Effector memory CD4-positive, alpha-beta T cell (primary cell): ENCODE measurements at regions not wholly inside any gene's neighbourhood (a gene's known extent, or its start where the extent isn't known, plus 50 kb on each side); places are given as distances from the start of the nearest gene placed in this dataset.

ENCODE experiments used
- DNase-seq, 3 donors: peaks; one replicate each; pipeline ENCODE4 v3.0.0-alpha.2; 2020
- H3K27ac ChIP-seq: 2 replicates; pipeline ENCODE4 v1.7.0; 2013; ENCODE audit warnings: mild to moderate bottlenecking, low read length, moderate library complexity; ENCODE audit not compliant: insufficient read depth, poor library complexity, severe bottlenecking
- H3K27me3 ChIP-seq: replicated peaks from 2 replicates; pipeline ENCODE4 v1.7.0; 2013; ENCODE audit warnings: mild to moderate bottlenecking, low read length; ENCODE audit not compliant: insufficient read depth, control insufficient read depth, poor library complexity, severe bottlenecking
- H3K36me3 ChIP-seq: 2 replicates; pipeline ENCODE4 v1.7.0; 2013; ENCODE audit warnings: mild to moderate bottlenecking, low read length, moderate library complexity; ENCODE audit not compliant: control insufficient read depth, insufficient read depth
- H3K4me1 ChIP-seq: 2 replicates; pipeline ENCODE4 v1.7.0; 2013; ENCODE audit warnings: low read length, mild to moderate bottlenecking; ENCODE audit not compliant: control insufficient read depth, insufficient read depth, poor library complexity, severe bottlenecking
- H3K4me3 ChIP-seq: 2 replicates; pipeline ENCODE4 v1.7.0; 2013; ENCODE audit warnings: low read length, low read depth, mild to moderate bottlenecking; ENCODE audit not compliant: insufficient read depth, poor library complexity, severe bottlenecking
- H3K9me3 ChIP-seq: 2 replicates; pipeline ENCODE4 v1.7.0; 2013; ENCODE audit warnings: mild to moderate bottlenecking, low read length, moderate library complexity; ENCODE audit not compliant: control insufficient read depth

- Histone ChIP-seq H3K36me3 (no peaks in the 10 kb centered on the region), H3K4me1 (no peaks in the 10 kb centered on the region), H3K27me3 (no peaks in the 10 kb centered on the region), H3K27ac (no peak overlapping the region), H3K9me3 (no peaks in the 10 kb centered on the region), H3K4me3 (no peak overlapping the region)
- DNase-seq, result no peak
Observed at GRCh38 chr6:14339711-14340584, 222.4 kb downstream of the CD83 start.

- DNase-seq, result no peak
Observed at GRCh38 chr6:14344486-14344885, 226.9 kb downstream of the CD83 start.

GRCh38 chr6:14348389-14348788 is 230.8 kb downstream of the CD83 start:
- Histone ChIP-seq H3K4me3 (no peak overlapping the region), H3K36me3 (no peaks in the 10 kb centered on the region), H3K27me3 (no peaks in the 10 kb centered on the region), H3K4me1 (no peaks in the 10 kb centered on the region), H3K9me3 (no peaks in the 10 kb centered on the region), H3K27ac (no peak overlapping the region)
- no peak for DNase-seq

More at GRCh38 chr6:14344486-14344885, 226.9 kb downstream of the CD83 start:
- Histone ChIP-seq H3K27me3 (no peaks in the 10 kb centered on the region), H3K4me3 (no peak overlapping the region), H3K36me3 (no peaks in the 10 kb centered on the region), H3K27ac (no peak overlapping the region), H3K9me3 (no peaks in the 10 kb centered on the region), H3K4me1 (no peaks in the 10 kb centered on the region)

- Histone ChIP-seq H3K27me3 (no peaks in the 10 kb centered on the region), H3K9me3 (no peaks in the 10 kb centered on the region), H3K36me3 (no peaks in the 10 kb centered on the region), H3K4me3 (no peak overlapping the region), H3K27ac (no peak overlapping the region), H3K4me1 (no peaks in the 10 kb centered on the region)
- DNase-seq, result no peak
Observed at GRCh38 chr6:14349507-14349906, 231.9 kb downstream of the CD83 start.

- Histone ChIP-seq H3K9me3 (no peaks in the 10 kb centered on the region), H3K4me3 (no peak overlapping the region), H3K27me3 (no peaks in the 10 kb centered on the region), H3K36me3 (no peaks in the 10 kb centered on the region), H3K4me1 (no peaks in the 10 kb centered on the region), H3K27ac (no peak overlapping the region)
- no peak for DNase-seq
Observed at GRCh38 chr6:14350210-14350609, 232.6 kb downstream of the CD83 start.

GRCh38 chr6:14353281-14353680 is 235.7 kb downstream of the CD83 start:
- Histone ChIP-seq H3K27me3 (no peaks in the 10 kb centered on the region), H3K4me3 (no peak overlapping the region), H3K27ac (no peak overlapping the region), H3K36me3 (no peaks in the 10 kb centered on the region), H3K4me1 (no peaks in the 10 kb centered on the region), H3K9me3 (no peaks in the 10 kb centered on the region)
- no peak for DNase-seq

GRCh38 chr6:14353798-14354197 is 236.2 kb downstream of the CD83 start:
- no peaks in the 10 kb centered on the region for H3K36me3 ChIP-seq
- no peak overlapping the region for H3K27ac ChIP-seq
- DNase-seq, result no peak
- H3K4me1 ChIP-seq, result no peaks in the 10 kb centered on the region
- no peaks in the 10 kb centered on the region for H3K27me3 ChIP-seq
- no peak overlapping the region for H3K4me3 ChIP-seq
- H3K9me3 ChIP-seq, result no peaks in the 10 kb centered on the region

GRCh38 chr6:14354919-14355572 is 237.5 kb downstream of the CD83 start:
- H3K27ac ChIP-seq, result no peak overlapping the region
- no peak overlapping the region for H3K4me3 ChIP-seq
- H3K4me1 ChIP-seq, result no peaks in the 10 kb centered on the region
- no peaks in the 10 kb centered on the region for H3K9me3 ChIP-seq
- no peaks in the 10 kb centered on the region for H3K36me3 ChIP-seq
- no peak for DNase-seq
- no peaks in the 10 kb centered on the region for H3K27me3 ChIP-seq

GRCh38 chr6:14359438-14359837 is 241.9 kb downstream of the CD83 start:
- Histone ChIP-seq H3K27me3 (no peaks in the 10 kb centered on the region), H3K27ac (no peak overlapping the region), H3K4me1 (no peaks in the 10 kb centered on the region), H3K4me3 (no peak overlapping the region), H3K9me3 (no peaks in the 10 kb centered on the region), H3K36me3 (no peaks in the 10 kb centered on the region)
- no peak for DNase-seq

- Histone ChIP-seq H3K4me1 (no peaks in the 10 kb centered on the region), H3K27me3 (no peaks in the 10 kb centered on the region), H3K9me3 (no peaks in the 10 kb centered on the region), H3K4me3 (no peak overlapping the region), H3K27ac (no peak overlapping the region), H3K36me3 (no peaks in the 10 kb centered on the region)
- no peak for DNase-seq
Observed at GRCh38 chr6:14360565-14360964, 243.0 kb downstream of the CD83 start.
